GM10248 (cell line): ENCODE measurements at regions not wholly inside any gene's neighbourhood (a gene's known extent, or its start where the extent isn't known, plus 50 kb on each side); places are given as distances from the start of the nearest gene placed in this dataset.

Experiments
- CTCF ChIA-PET: fragments of 300-600 bp; sonication (Branson Sonifier 250); formaldehyde crosslinking; extraction: SDS; loops from one replicate; lab custom pipeline; 2021; ENCODE audit warnings: antibody characterized with exemption; lab: Yijun Ruan, JAX
- POLR2A ChIA-PET: fragments of 350-650 bp; sonication (Branson Sonifier 250); formaldehyde crosslinking; extraction: SDS; loops from one replicate; lab custom pipeline; 2020; ENCODE audit warnings: antibody characterized with exemption; lab: Yijun Ruan, JAX
- DNase-seq: peaks from one replicate; pipeline ENCODE4 v3.0.0; 2012; ENCODE audit errors: extremely low spot score
- CTCF ChIP-seq: IDR thresholded peaks from 2 replicates; pipeline ENCODE4 v1.5.1; 2012; ENCODE audit warnings: mild to moderate bottlenecking, low read depth; ENCODE audit errors: extremely low read depth, missing control alignments, control extremely low read depth

GRCh38 chr11:71331631-71332030, 79.3 kb upstream of the SHANK2 start:
- CTCF ChIA-PET, result no interaction called here
- POLR2A ChIA-PET, result no interaction called here
- no peak for TF ChIP-seq CTCF
- DNase-seq, result no peak

- no peak for TF ChIP-seq CTCF
- CTCF ChIA-PET, result no interaction called here
- POLR2A ChIA-PET, result no interaction called here
- no peak for DNase-seq
These were observed 78.6 kb upstream of the SHANK2 start for GRCh38 chr11:71330996-71331395.

GRCh38 chr11:71330349-71330748, 78.0 kb upstream of the SHANK2 start:
- DNase-seq, result no peak
- no peak for TF ChIP-seq CTCF
- POLR2A ChIA-PET, result no interaction called here
- CTCF ChIA-PET, result no interaction called here

- ChIA-PET CTCF (no interaction called here), POLR2A (no interaction called here)
- no peak for DNase-seq
- no peak for TF ChIP-seq CTCF
These were observed 77.4 kb upstream of the SHANK2 start for GRCh38 chr11:71329786-71330185.

- no peak for TF ChIP-seq CTCF
- DNase-seq, result no peak
- POLR2A ChIA-PET, result interaction anchor here (0.7 kb wide), 1 partner anchor 150 kb away, joined by 4 read pairs; no protein-coding TSS in a partner anchor
- CTCF ChIA-PET, result no interaction called here
These were observed 76.8 kb upstream of the SHANK2 start for GRCh38 chr11:71329165-71329510.

- ChIA-PET POLR2A (no interaction called here), CTCF (no interaction called here)
- TF ChIP-seq CTCF, result no peak
- DNase-seq, result no peak
These were observed 75.0 kb upstream of the SHANK2 start for GRCh38 chr11:71327156-71328085.
